Panc1 (cell line): ENCODE measurements at regions not wholly inside any gene's neighbourhood (a gene's known extent, or its start where the extent isn't known, plus 50 kb on each side); places are given as distances from the start of the nearest gene placed in this dataset.

ENCODE experiments used
- CTCF ChIP-seq: fragments of 450-650 bp; IDR thresholded peaks from 2 replicates; pipeline ENCODE4 v1.5.1; 2017; ENCODE audit warnings: mild to moderate bottlenecking
- REST ChIP-seq, 2 experiments: IDR thresholded peaks; 2 replicates each; pipeline ENCODE4 v1.6.1; 2011 to 2012; ENCODE audit warnings: low read depth in 2 of 2, control low read depth in 1 of 2, low read length in 1 of 2, mild to moderate bottlenecking in 1 of 2, moderate library complexity in 1 of 2; ENCODE audit not compliant: insufficient read depth in 1 of 2
- TCF7L2 ChIP-seq: IDR thresholded peaks from 2 replicates; pipeline ENCODE4 v1.6.1; 2011; ENCODE audit warnings: mild to moderate bottlenecking, low read depth, low read length, inconsistent platforms

GRCh38 chr3:99250821-99251355 is 349.4 kb upstream of the DCBLD2 start:
- TF ChIP-seq CTCF, result no peak
- TF ChIP-seq TCF7L2, result no peak
- TF ChIP-seq REST (IDR thresholded peaks at IDR 0.05; ENCODE audit: insufficient read depth in 1 of 2, low read depth in 2 of 2, low read length in 1 of 2), result no peak
